ENCODE measurements at regions not wholly inside any gene's neighbourhood (a gene's known extent, or its start where the extent isn't known, plus 50 kb on each side); places are given as distances from the start of the nearest gene placed in this dataset.

GRCh38 chr3:18127859-18128681 lies 297.1 kb downstream of the SATB1 start:
- DNase-seq = no peak
- Histone ChIP-seq H3K36me3 (ENCODE audit: control insufficient read depth, insufficient read depth, low read length) (no peaks in the 10 kb centered on the region), H3K9me3 (replicated peaks; ENCODE audit: control insufficient read depth, low read depth, low read length) (no peaks in the 10 kb centered on the region), H3K4me3 (ENCODE audit: low read length) (no peak overlapping the region), H3K27me3 (ENCODE audit: control insufficient read depth, insufficient read depth, low read length) (no peaks in the 10 kb centered on the region), H3K27ac (ENCODE audit: low read length) (no peak overlapping the region), H3K4me1 (ENCODE audit: control insufficient read depth, insufficient read depth, low read length) (no peaks in the 10 kb centered on the region)
- 86% methylated on average over 4 of the region's 11 CpGs for WGBS (ENCODE audit: insufficient coverage)

GRCh38 chr3:18127174-18127858 lies 297.8 kb downstream of the SATB1 start:
- WGBS (ENCODE audit: insufficient coverage) = no CpG with 5 or more reads among the region's 3 CpGs
- Histone ChIP-seq H3K4me1 (ENCODE audit: control insufficient read depth, insufficient read depth, low read length) (no peaks in the 10 kb centered on the region), H3K27me3 (ENCODE audit: control insufficient read depth, insufficient read depth, low read length) (no peaks in the 10 kb centered on the region), H3K36me3 (ENCODE audit: control insufficient read depth, insufficient read depth, low read length) (no peaks in the 10 kb centered on the region), H3K27ac (ENCODE audit: low read length) (no peak overlapping the region), H3K4me3 (ENCODE audit: low read length) (no peak overlapping the region), H3K9me3 (replicated peaks; ENCODE audit: control insufficient read depth, low read depth, low read length) (no peaks in the 10 kb centered on the region)
- no peak for DNase-seq

GRCh38 chr3:18126772-18127171 lies 298.4 kb downstream of the SATB1 start:
- H3K9me3 ChIP-seq (replicated peaks; ENCODE audit: control insufficient read depth, low read depth, low read length) = no peaks in the 10 kb centered on the region
- H3K27ac ChIP-seq (ENCODE audit: low read length) = no peak overlapping the region
- H3K27me3 ChIP-seq (ENCODE audit: control insufficient read depth, insufficient read depth, low read length) = no peaks in the 10 kb centered on the region
- no peaks in the 10 kb centered on the region for H3K36me3 ChIP-seq (ENCODE audit: control insufficient read depth, insufficient read depth, low read length)
- no peaks in the 10 kb centered on the region for H3K4me1 ChIP-seq (ENCODE audit: control insufficient read depth, insufficient read depth, low read length)
- no peak overlapping the region for H3K4me3 ChIP-seq (ENCODE audit: low read length)
- 40% methylated on average over 1 of the region's 5 CpGs for WGBS (ENCODE audit: insufficient coverage)
- DNase-seq = no peak

- no peak overlapping the region for H3K4me3 ChIP-seq (ENCODE audit: low read length)
- no peaks in the 10 kb centered on the region for H3K36me3 ChIP-seq (ENCODE audit: control insufficient read depth, insufficient read depth, low read length)
- H3K27me3 ChIP-seq (ENCODE audit: control insufficient read depth, insufficient read depth, low read length) = no peaks in the 10 kb centered on the region
- H3K4me1 ChIP-seq (ENCODE audit: control insufficient read depth, insufficient read depth, low read length) = no peaks in the 10 kb centered on the region
- WGBS (ENCODE audit: insufficient coverage) = 84% methylated on average over 4 of the region's 5 CpGs
- no peak overlapping the region for H3K27ac ChIP-seq (ENCODE audit: low read length)
- DNase-seq = no peak
- no peaks in the 10 kb centered on the region for H3K9me3 ChIP-seq (replicated peaks; ENCODE audit: control insufficient read depth, low read depth, low read length)
These were observed 300.6 kb downstream of the SATB1 start for GRCh38 chr3:18124501-18124900.

- 83% methylated on average over 1 of the region's 2 CpGs for WGBS (ENCODE audit: insufficient coverage)
- Histone ChIP-seq H3K36me3 (ENCODE audit: control insufficient read depth, insufficient read depth, low read length) (no peaks in the 10 kb centered on the region), H3K9me3 (replicated peaks; ENCODE audit: control insufficient read depth, low read depth, low read length) (no peaks in the 10 kb centered on the region), H3K27ac (ENCODE audit: low read length) (no peak overlapping the region), H3K4me3 (ENCODE audit: low read length) (no peak overlapping the region), H3K27me3 (ENCODE audit: control insufficient read depth, insufficient read depth, low read length) (no peaks in the 10 kb centered on the region), H3K4me1 (ENCODE audit: control insufficient read depth, insufficient read depth, low read length) (no peaks in the 10 kb centered on the region)
- DNase-seq = no peak
These were observed 302.9 kb downstream of the SATB1 start for GRCh38 chr3:18122264-18122663.

GRCh38 chr3:18121020-18121419 lies 304.1 kb downstream of the SATB1 start:
- Histone ChIP-seq H3K4me3 (ENCODE audit: low read length) (no peak overlapping the region), H3K9me3 (replicated peaks; ENCODE audit: control insufficient read depth, low read depth, low read length) (no peaks in the 10 kb centered on the region), H3K27ac (ENCODE audit: low read length) (no peak overlapping the region), H3K36me3 (ENCODE audit: control insufficient read depth, insufficient read depth, low read length) (no peaks in the 10 kb centered on the region), H3K27me3 (ENCODE audit: control insufficient read depth, insufficient read depth, low read length) (no peaks in the 10 kb centered on the region), H3K4me1 (ENCODE audit: control insufficient read depth, insufficient read depth, low read length) (no peaks in the 10 kb centered on the region)
- DNase-seq = no peak
- no CpG with 5 or more reads among the region's 2 CpGs for whole genome bisulfite sequencing (ENCODE audit: insufficient coverage)

- Histone ChIP-seq H3K4me1 (ENCODE audit: control insufficient read depth, insufficient read depth, low read length) (no peaks in the 10 kb centered on the region), H3K4me3 (ENCODE audit: low read length) (no peak overlapping the region), H3K27ac (ENCODE audit: low read length) (no peak overlapping the region), H3K36me3 (ENCODE audit: control insufficient read depth, insufficient read depth, low read length) (no peaks in the 10 kb centered on the region), H3K27me3 (ENCODE audit: control insufficient read depth, insufficient read depth, low read length) (no peaks in the 10 kb centered on the region), H3K9me3 (replicated peaks; ENCODE audit: control insufficient read depth, low read depth, low read length) (no peaks in the 10 kb centered on the region)
- no peak for DNase-seq
- WGBS (ENCODE audit: insufficient coverage) = 76% methylated on average over 3 of the region's 5 CpGs
These were observed 305.3 kb downstream of the SATB1 start for GRCh38 chr3:18119866-18120265.

GRCh38 chr3:18114894-18115293 lies 310.2 kb downstream of the SATB1 start:
- Histone ChIP-seq H3K27me3 (ENCODE audit: control insufficient read depth, insufficient read depth, low read length) (no peaks in the 10 kb centered on the region), H3K27ac (ENCODE audit: low read length) (no peak overlapping the region), H3K36me3 (ENCODE audit: control insufficient read depth, insufficient read depth, low read length) (no peaks in the 10 kb centered on the region), H3K9me3 (replicated peaks; ENCODE audit: control insufficient read depth, low read depth, low read length) (no peaks in the 10 kb centered on the region), H3K4me3 (ENCODE audit: low read length) (no peak overlapping the region), H3K4me1 (ENCODE audit: control insufficient read depth, insufficient read depth, low read length) (no peaks in the 10 kb centered on the region)
- DNase-seq = no peak
- WGBS (ENCODE audit: insufficient coverage) = no CpG with 5 or more reads among the region's 4 CpGs

GRCh38 chr3:18113417-18113816 lies 311.7 kb downstream of the SATB1 start:
- DNase-seq = no peak
- Histone ChIP-seq H3K36me3 (ENCODE audit: control insufficient read depth, insufficient read depth, low read length) (no peaks in the 10 kb centered on the region), H3K27ac (ENCODE audit: low read length) (no peak overlapping the region), H3K4me3 (ENCODE audit: low read length) (no peak overlapping the region), H3K4me1 (ENCODE audit: control insufficient read depth, insufficient read depth, low read length) (no peaks in the 10 kb centered on the region), H3K27me3 (ENCODE audit: control insufficient read depth, insufficient read depth, low read length) (no peaks in the 10 kb centered on the region), H3K9me3 (replicated peaks; ENCODE audit: control insufficient read depth, low read depth, low read length) (no peaks in the 10 kb centered on the region)
- 100% methylated on average over 1 of the region's 4 CpGs for whole genome bisulfite sequencing (ENCODE audit: insufficient coverage)

- Histone ChIP-seq H3K27ac (ENCODE audit: low read length) (no peak overlapping the region), H3K36me3 (ENCODE audit: control insufficient read depth, insufficient read depth, low read length) (no peaks in the 10 kb centered on the region), H3K4me3 (ENCODE audit: low read length) (no peak overlapping the region), H3K4me1 (ENCODE audit: control insufficient read depth, insufficient read depth, low read length) (no peaks in the 10 kb centered on the region), H3K9me3 (replicated peaks; ENCODE audit: control insufficient read depth, low read depth, low read length) (no peaks in the 10 kb centered on the region), H3K27me3 (ENCODE audit: control insufficient read depth, insufficient read depth, low read length) (no peaks in the 10 kb centered on the region)
- DNase-seq = no peak
- 80% methylated on average over 1 of the region's 5 CpGs for WGBS (ENCODE audit: insufficient coverage)
These were observed 312.3 kb downstream of the SATB1 start for GRCh38 chr3:18112674-18113375.

All from muscle of leg (tissue), 3 donors.